ENCODE measurements at regions not wholly inside any gene's neighbourhood (a gene's known extent, or its start where the extent isn't known, plus 50 kb on each side); places are given as distances from the start of the nearest gene placed in this dataset.

DNA sequence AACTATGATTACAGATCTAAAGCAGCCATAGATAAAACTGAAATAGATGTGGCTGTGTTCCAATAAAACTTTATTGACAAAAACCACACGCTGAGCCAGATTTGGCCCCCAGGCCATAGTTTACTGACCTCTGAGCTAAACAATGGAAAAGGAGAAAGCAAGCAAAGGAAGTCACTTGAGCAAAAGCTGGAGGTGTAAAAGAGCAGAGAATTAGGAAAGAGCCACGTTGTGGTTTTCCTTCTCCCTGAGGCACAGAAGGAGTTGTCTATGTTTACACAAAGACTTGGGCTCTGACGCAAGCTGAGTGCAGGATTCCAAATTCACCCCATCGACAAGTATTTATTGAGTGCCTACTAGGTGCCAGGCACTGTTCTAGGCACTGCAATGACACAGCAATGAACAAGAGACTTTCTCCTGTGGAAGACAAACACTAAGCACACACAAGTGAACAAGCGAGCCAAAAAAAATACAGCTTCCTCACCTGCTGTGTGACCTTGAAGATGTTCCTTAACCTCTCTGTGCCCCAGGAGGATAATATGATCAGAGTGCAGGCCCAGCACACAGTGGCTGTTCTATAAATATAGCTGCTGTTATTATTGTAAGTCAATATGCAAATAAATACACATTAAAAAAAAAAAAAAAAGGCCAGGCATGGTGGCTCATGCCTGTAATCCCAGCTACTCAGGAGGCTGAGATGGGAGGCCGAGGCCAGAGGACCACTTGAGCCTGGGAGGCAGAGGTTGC is 75.4 kb upstream of the PTPN1 start:
- TF ChIP-seq TARDBP (IDR thresholded peaks at IDR 0.05) (no peak), CTCF (IDR thresholded peaks at IDR 0.05 in 2 of 3, conservative IDR thresholded peaks at IDR 0.05 in 1 of 3; ENCODE audit: insufficient read depth in 2 of 3, low read depth in 1 of 3, low read length in 3 of 3) (no peak), POLR2AphosphoS5 (IDR thresholded peaks at IDR 0.05; ENCODE audit: control insufficient read depth, insufficient read depth, low read depth, low read length) (no peak)

Measured in K562 (cell line).